AG04450 (cell line): ENCODE measurements at regions not wholly inside any gene's neighbourhood (a gene's known extent, or its start where the extent isn't known, plus 50 kb on each side); places are given as distances from the start of the nearest gene placed in this dataset.

Experiments used
- CTCF ChIA-PET: fragments of 300-600, 350-600 bp; formaldehyde crosslinking; extraction: SDS; loops from one replicate; lab custom pipeline; 2022; ENCODE audit warnings: antibody characterized with exemption, inconsistent platforms; lab: Charles Lee
- POLR2A ChIA-PET: fragments of 350-600 bp; formaldehyde crosslinking; extraction: SDS; loops from one replicate; lab custom pipeline; 2021; ENCODE audit warnings: antibody characterized with exemption, inconsistent platforms; lab: Yijun Ruan, JAX
- DNase-seq: peaks from one replicate; pipeline ENCODE4 v3.0.0-alpha.2; 2011; ENCODE audit warnings: low read depth, low spot score
- H3K27ac ChIP-seq: one replicate; pipeline ENCODE4 v1.5.1; 2012; ENCODE audit warnings: low read depth, low read length, control low read depth
- H3K27me3 ChIP-seq: one replicate; pipeline ENCODE4 v1.6.0; 2012; ENCODE audit warnings: low read length; ENCODE audit not compliant: control insufficient read depth, insufficient read depth
- H3K4me3 ChIP-seq: 2 replicates; pipeline ENCODE4 v1.5.1; 2011; ENCODE audit warnings: mild to moderate bottlenecking, low read depth, low read length, control low read depth
- H3K9me3 ChIP-seq: 2 replicates; pipeline ENCODE4 v1.5.1; 2012; ENCODE audit warnings: low read length; ENCODE audit not compliant: control insufficient read depth, insufficient read depth
- CTCF ChIP-seq: IDR thresholded peaks from 2 replicates; pipeline ENCODE4 v1.5.1; 2011; ENCODE audit warnings: low read depth, low read length, control low read depth, inconsistent platforms

- ChIA-PET POLR2A (no interaction called here), CTCF (no interaction called here)
- no peak for DNase-seq
- no peak for TF ChIP-seq CTCF
- no peaks in the 10 kb centered on the region; the same call in 1 of the 2 replicates for H3K9me3 ChIP-seq
- no peak overlapping the region for H3K4me3 ChIP-seq
- no peak overlapping the region for H3K27ac ChIP-seq
- no peaks in the 10 kb centered on the region for H3K27me3 ChIP-seq
These were observed 106.8 kb upstream of the FN1 start for GRCh38 chr2:215542690-215543089.

DNA sequence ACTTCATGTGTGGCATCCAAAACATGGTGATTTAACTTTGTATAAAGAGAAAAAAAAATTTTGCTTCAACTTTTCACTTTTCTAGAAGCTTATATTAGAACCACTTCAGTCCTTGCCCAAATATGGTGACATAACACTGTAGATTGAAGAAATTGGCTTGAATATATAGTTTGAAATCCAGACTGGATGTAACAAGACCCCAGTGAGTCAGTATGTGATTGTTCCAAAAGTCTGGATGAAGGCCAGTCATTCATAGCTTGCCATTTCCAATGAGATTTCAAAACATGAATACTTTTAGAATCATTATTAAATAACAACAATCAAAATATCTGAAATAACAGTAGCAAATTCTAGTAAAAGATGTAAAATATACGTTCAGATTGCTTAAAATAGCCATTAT, 104.8 kb upstream of the FN1 start:
- CTCF ChIA-PET = interaction anchor here (1.2 kb wide), 1 partner anchor 72 kb away, joined by 3 read pairs; no protein-coding TSS in a partner anchor
- H3K4me3 ChIP-seq = no peak overlapping the region
- peak; percentile 82 for DNase-seq
- no peaks in the 10 kb centered on the region; the same call in 1 of the 2 replicates for H3K9me3 ChIP-seq
- TF ChIP-seq CTCF = no peak
- H3K27me3 ChIP-seq = no peaks in the 10 kb centered on the region
- POLR2A ChIA-PET = interaction anchor here (0.7 to 0.9 kb wide), 3 partner anchors 27 to 104 kb away, joined by 3 read pairs; no protein-coding TSS in a partner anchor
- H3K27ac ChIP-seq = peak overlapping the region; percentile 60

DNA sequence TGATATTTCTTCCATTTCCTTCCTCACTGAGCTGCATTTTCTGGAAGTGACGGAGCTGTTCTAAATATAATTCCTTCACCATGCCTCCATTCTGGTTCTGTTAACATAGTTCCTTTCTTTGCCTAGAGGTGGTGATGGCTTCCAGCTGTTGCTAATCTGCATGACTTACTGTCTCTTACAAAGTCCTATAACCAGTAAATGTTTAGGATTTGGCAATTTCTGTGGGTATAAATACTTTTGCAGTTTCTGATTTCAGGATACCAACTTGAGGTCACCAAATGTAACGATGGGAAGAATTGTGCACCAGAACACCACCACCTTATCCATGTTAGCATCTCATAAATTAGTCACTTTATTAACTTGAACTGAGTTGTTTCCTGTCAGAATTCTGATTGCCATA, 101.7 kb upstream of the FN1 start:
- Histone ChIP-seq H3K9me3 (peaks cover 6% of the 10 kb centered on the region), H3K27me3 (no peaks in the 10 kb centered on the region), H3K4me3 (no peak overlapping the region), H3K27ac (no peak overlapping the region)
- no peak for TF ChIP-seq CTCF
- POLR2A ChIA-PET = interaction anchor here (0.7 to 1.0 kb wide), 3 partner anchors 10 to 123 kb away, joined by 3 to 4 read pairs (median 3); no protein-coding TSS in a partner anchor
- CTCF ChIA-PET = no interaction called here
- peak; percentile 81 for DNase-seq

GRCh38 chr2:215536510-215536909, 100.6 kb upstream of the FN1 start:
- CTCF ChIA-PET = no interaction called here
- DNase-seq = no peak

GRCh38 chr2:215535741-215536140, 99.9 kb upstream of the FN1 start:
- CTCF ChIA-PET = no interaction called here
- H3K4me3 ChIP-seq = no peak overlapping the region
- POLR2A ChIA-PET = no interaction called here
- no peak for DNase-seq
- TF ChIP-seq CTCF = no peak
- H3K27ac ChIP-seq = no peak overlapping the region
- H3K27me3 ChIP-seq = no peaks in the 10 kb centered on the region
- peaks cover 6% of the 10 kb centered on the region for H3K9me3 ChIP-seq

More at GRCh38 chr2:215536510-215536909, 100.6 kb upstream of the FN1 start:
- Histone ChIP-seq H3K4me3 (no peak overlapping the region), H3K27me3 (no peaks in the 10 kb centered on the region), H3K27ac (no peak overlapping the region), H3K9me3 (peaks cover 6% of the 10 kb centered on the region)
- TF ChIP-seq CTCF = no peak
- POLR2A ChIA-PET = no interaction called here
